Smooth muscle cell (in vitro differentiated cells): ENCODE measurements at regions not wholly inside any gene's neighbourhood (a gene's known extent, or its start where the extent isn't known, plus 50 kb on each side); places are given as distances from the start of the nearest gene placed in this dataset.

Source experiments
- DNase-seq: peaks from one replicate; lab custom pipeline; 2025; ENCODE audit not compliant: unreplicated experiment; lab: John Stamatoyannopoulos, UW
- H2AFZ ChIP-seq: fragments of 200-600 bp; sonication (generic); 2 replicates; pipeline ENCODE4 v1.6.0; 2016; ENCODE audit warnings: antibody characterized with exemption, low read depth, mild to moderate bottlenecking
- H3F3A ChIP-seq: fragments of 200-600 bp; sonication (generic); 2 replicates; pipeline ENCODE4 v1.6.0; 2017; ENCODE audit warnings: antibody characterized with exemption, low read depth
- H3K27ac ChIP-seq: fragments of 200-600 bp; sonication (generic); 2 replicates; pipeline ENCODE4 v1.5.1; 2016; ENCODE audit warnings: low read depth, mild to moderate bottlenecking
- H3K27me3 ChIP-seq: fragments of 200-600 bp; sonication (generic); 2 replicates; pipeline ENCODE4 v1.6.1; 2016; ENCODE audit warnings: low read depth, mild to moderate bottlenecking
- H3K36me3 ChIP-seq: fragments of 200-600 bp; sonication (generic); 2 replicates; pipeline ENCODE4 v1.5.1; 2016; ENCODE audit warnings: low read depth
- H3K4me1 ChIP-seq: fragments of 200-600 bp; sonication (generic); 2 replicates; pipeline ENCODE4 v1.5.1; 2016; ENCODE audit warnings: low read depth
- H3K4me2 ChIP-seq: fragments of 200-600 bp; sonication (generic); 2 replicates; pipeline ENCODE4 v1.6.0; 2016; ENCODE audit warnings: mild to moderate bottlenecking
- H3K4me3 ChIP-seq: fragments of 200-600 bp; sonication (generic); 2 replicates; pipeline ENCODE4 v1.5.1; 2016; ENCODE audit warnings: mild to moderate bottlenecking
- H3K79me2 ChIP-seq: fragments of 200-600 bp; sonication (generic); 2 replicates; pipeline ENCODE4 v1.6.0; 2016; ENCODE audit warnings: low read depth, mild to moderate bottlenecking
- H3K9ac ChIP-seq: fragments of 200-600 bp; sonication (generic); 2 replicates; pipeline ENCODE4 v1.6.0; 2016; ENCODE audit warnings: low read depth
- H3K9me3 ChIP-seq: fragments of 200-600 bp; sonication (generic); replicated peaks from 2 replicates; pipeline ENCODE4 v1.5.1; 2016; ENCODE audit warnings: low read depth
- H4K20me1 ChIP-seq: fragments of 200-600 bp; sonication (generic); 2 replicates; pipeline ENCODE4 v1.6.0; 2016; ENCODE audit warnings: low read depth
- WGBS: methylation state at CpG from one replicate; pipeline ENCODE4 v1.1.7; 2016; ENCODE audit warnings: low lambda C conversion rate; 5-methylcytosine and 5-hydroxymethylcytosine counted together
- TF ChIP-seq, protein P1 (sequence below): fragments of 200-600 bp; sonication (generic); IDR thresholded peaks from 2 replicates; pipeline ENCODE4 v1.5.1; 2017; ENCODE audit warnings: borderline replicate concordance, mild to moderate bottlenecking, antibody characterized with exemption; ENCODE audit not compliant: insufficient read depth, poor library complexity, severe bottlenecking

DNA sequence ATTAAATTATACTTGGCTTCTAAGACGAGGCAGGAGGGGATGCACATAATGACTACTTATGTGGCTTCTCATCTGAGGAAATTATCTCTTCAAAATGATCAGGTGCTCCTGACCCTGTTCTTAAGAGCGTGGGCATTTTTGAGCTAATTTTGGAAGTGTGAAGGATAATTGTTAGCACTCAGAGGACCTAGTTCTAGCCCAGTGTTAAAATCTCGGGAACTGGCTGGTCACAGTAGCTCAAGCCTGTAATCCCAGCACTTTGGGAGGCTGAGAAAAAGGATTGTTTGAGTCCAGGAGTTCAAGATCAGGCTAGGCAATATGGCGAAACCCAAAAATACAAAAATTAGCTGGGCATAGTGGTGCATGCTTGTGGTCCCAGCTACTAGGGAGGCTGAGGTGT lies 103.0 kb upstream of the DHX40 start:
- Histone ChIP-seq H3K27me3 (no peaks in the 10 kb centered on the region), H3K4me3 (no peak overlapping the region), H3K4me2 (no peak overlapping the region), H3K9me3 (no peaks in the 10 kb centered on the region), H3K4me1 (no peaks in the 10 kb centered on the region), H3K9ac (no peak overlapping the region), H2AFZ (no peak overlapping the region), H4K20me1 (no peaks in the 10 kb centered on the region), H3K79me2 (no peaks in the 10 kb centered on the region), H3F3A (no peaks in the 10 kb centered on the region), H3K27ac (no peak overlapping the region), H3K36me3 (no peaks in the 10 kb centered on the region)
- DNase-seq = no peak
- WGBS = 85% methylated on average over 4 of the region's 4 CpGs
- TF ChIP-seq, protein P1, sequence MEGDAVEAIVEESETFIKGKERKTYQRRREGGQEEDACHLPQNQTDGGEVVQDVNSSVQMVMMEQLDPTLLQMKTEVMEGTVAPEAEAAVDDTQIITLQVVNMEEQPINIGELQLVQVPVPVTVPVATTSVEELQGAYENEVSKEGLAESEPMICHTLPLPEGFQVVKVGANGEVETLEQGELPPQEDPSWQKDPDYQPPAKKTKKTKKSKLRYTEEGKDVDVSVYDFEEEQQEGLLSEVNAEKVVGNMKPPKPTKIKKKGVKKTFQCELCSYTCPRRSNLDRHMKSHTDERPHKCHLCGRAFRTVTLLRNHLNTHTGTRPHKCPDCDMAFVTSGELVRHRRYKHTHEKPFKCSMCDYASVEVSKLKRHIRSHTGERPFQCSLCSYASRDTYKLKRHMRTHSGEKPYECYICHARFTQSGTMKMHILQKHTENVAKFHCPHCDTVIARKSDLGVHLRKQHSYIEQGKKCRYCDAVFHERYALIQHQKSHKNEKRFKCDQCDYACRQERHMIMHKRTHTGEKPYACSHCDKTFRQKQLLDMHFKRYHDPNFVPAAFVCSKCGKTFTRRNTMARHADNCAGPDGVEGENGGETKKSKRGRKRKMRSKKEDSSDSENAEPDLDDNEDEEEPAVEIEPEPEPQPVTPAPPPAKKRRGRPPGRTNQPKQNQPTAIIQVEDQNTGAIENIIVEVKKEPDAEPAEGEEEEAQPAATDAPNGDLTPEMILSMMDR = no peak

DNA sequence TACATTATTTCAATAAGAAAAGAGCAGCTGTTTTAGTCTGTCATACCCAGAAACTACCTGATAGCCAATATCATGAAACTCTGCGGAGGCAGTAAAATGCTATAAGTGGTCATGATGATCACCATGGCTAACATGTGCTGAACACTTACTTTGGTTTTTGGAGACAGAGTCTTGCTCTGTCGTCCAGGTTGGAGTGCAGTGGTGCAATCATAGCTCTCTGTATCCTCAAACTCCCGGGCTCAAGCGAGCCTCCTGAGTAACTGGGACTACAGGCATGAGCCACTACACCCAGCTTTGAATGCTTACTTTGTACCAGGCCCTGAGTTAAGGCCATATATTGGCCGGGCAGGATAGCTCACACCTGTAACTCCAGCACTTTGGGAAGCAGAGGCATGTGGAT lies 101.2 kb upstream of the DHX40 start:
- H3F3A ChIP-seq = no peaks in the 10 kb centered on the region
- no peaks in the 10 kb centered on the region for H3K27me3 ChIP-seq
- no peaks in the 10 kb centered on the region for H3K4me1 ChIP-seq
- no peak overlapping the region for H3K27ac ChIP-seq
- DNase-seq = no peak
- 87% methylated on average over 5 of the region's 5 CpGs for WGBS
- TF ChIP-seq, protein P1 = no peak
- no peaks in the 10 kb centered on the region for H3K36me3 ChIP-seq
- no peak overlapping the region for H3K4me2 ChIP-seq
- H3K9ac ChIP-seq = no peak overlapping the region
- no peak overlapping the region for H3K4me3 ChIP-seq
- H4K20me1 ChIP-seq = no peaks in the 10 kb centered on the region
- no peak overlapping the region for H2AFZ ChIP-seq
- no peaks in the 10 kb centered on the region for H3K9me3 ChIP-seq
- no peaks in the 10 kb centered on the region for H3K79me2 ChIP-seq

DNA sequence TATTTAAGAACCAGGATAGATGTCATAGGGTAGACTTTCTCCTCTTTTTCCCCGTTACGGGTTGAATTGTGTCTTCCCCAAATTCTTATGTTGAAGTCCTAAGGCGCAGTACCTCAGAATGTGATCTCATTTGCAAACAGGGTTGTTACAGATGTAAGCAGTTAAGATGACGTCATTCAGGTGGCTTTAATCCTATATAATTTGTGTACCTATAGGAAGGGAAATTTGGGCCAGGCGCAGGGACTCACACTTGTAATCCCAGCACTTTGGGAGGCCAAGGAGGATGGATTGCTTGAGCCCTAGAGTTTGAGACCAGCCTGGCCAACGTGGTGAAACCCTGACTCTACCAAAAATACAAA lies 99.5 kb upstream of the DHX40 start:
- H4K20me1 ChIP-seq = no peaks in the 10 kb centered on the region
- H3K4me2 ChIP-seq = no peak overlapping the region
- 84% methylated on average over 6 of the region's 6 CpGs for WGBS
- TF ChIP-seq, protein P1 = no peak
- H3F3A ChIP-seq = no peaks in the 10 kb centered on the region
- no peaks in the 10 kb centered on the region for H3K27me3 ChIP-seq
- no peak for DNase-seq
- no peaks in the 10 kb centered on the region for H3K79me2 ChIP-seq
- no peak overlapping the region for H3K9ac ChIP-seq
- no peaks in the 10 kb centered on the region for H3K9me3 ChIP-seq
- no peak overlapping the region for H3K27ac ChIP-seq
- H3K36me3 ChIP-seq = no peaks in the 10 kb centered on the region
- no peaks in the 10 kb centered on the region for H3K4me1 ChIP-seq
- H3K4me3 ChIP-seq = no peak overlapping the region
- no peak overlapping the region for H2AFZ ChIP-seq

DNA sequence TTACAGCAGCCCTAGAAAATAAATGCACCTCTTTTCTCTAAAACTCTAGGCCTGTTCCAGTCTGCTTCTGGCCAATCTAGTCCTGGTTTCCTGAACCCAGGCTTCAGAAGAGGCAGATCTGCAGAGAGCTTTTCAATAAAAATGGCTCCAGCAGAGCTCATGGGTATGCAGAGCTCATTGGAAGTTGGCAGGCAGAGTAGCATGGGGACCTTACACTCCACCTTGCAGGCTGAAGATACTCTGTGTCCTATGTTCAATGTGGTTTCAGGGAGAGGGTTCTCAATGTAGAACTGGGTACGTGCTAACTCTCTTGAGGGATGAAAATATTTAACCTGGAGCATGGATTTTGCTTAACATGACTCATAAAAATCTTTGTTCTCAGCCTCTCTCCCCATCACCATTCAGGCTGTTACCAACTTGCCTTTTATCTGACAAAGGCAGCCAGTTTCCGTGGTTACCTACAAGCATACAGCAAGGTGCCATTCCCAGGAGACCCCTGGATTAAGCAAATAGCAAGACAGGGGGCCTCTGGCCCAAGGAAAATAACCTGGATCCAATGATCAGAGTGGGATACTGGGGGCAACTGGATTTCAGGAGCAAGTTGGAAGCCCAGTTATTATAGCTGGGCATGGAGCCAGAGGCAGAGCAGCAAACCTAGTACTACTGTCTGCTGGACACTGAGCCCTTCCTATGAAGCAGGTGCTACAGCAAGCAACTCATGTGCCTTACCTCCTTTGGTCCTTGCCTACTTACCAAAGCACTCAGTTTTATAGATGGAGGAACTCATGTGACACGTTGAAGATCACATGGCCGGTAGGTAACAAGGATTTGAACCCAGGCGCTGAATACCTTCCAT lies 98.2 kb upstream of the DHX40 start:
- 95% methylated on average over 5 of the region's 5 CpGs for WGBS
- Histone ChIP-seq H3K4me2 (no peak overlapping the region), H3K9me3 (no peaks in the 10 kb centered on the region), H3F3A (no peaks in the 10 kb centered on the region), H3K36me3 (no peaks in the 10 kb centered on the region), H4K20me1 (no peaks in the 10 kb centered on the region), H3K9ac (no peak overlapping the region), H3K79me2 (no peaks in the 10 kb centered on the region), H3K4me3 (no peak overlapping the region), H3K27ac (no peak overlapping the region), H2AFZ (no peak overlapping the region), H3K4me1 (no peaks in the 10 kb centered on the region), H3K27me3 (no peaks in the 10 kb centered on the region)
- TF ChIP-seq, protein P1 = no peak
- no peak for DNase-seq
